HG02884 (cell line): ENCODE measurements at regions not wholly inside any gene's neighbourhood (a gene's known extent, or its start where the extent isn't known, plus 50 kb on each side); places are given as distances from the start of the nearest gene placed in this dataset.
"Not testable (repeated sequence)": the region's sequence is repeated elsewhere in the genome, so short reads cannot be mapped to it uniquely, and the experiment has no call there.

Source experiments
- ATAC-seq: cut with Tn5 transposase; IDR thresholded peaks from one replicate; pipeline ENCODE4 v1.9.1; 2021; ENCODE audit warnings: mild to moderate bottlenecking, moderate library complexity; ENCODE audit not compliant: unreplicated experiment

DNA sequence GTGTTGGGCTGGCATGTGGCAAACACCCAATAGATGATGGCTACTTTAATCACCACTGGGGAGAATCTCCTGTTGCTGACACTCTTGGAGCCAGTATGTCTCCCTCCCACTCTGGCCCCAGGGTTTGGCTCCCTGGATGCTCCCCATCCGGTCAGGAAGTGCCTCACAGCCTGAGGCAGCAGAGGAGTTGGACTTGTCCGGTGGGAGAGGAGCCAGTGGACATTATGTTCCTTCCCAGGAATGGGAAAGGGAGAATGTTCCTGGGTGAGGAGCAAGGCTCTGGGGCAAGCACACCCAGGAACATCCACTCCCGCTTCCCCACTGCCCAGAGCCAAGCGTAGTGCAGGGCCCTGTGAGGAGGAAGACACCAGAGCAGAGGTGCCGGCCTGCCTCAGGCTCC lies 84.6 kb upstream of the NAV2 start:
- ATAC-seq = no peak

DNA sequence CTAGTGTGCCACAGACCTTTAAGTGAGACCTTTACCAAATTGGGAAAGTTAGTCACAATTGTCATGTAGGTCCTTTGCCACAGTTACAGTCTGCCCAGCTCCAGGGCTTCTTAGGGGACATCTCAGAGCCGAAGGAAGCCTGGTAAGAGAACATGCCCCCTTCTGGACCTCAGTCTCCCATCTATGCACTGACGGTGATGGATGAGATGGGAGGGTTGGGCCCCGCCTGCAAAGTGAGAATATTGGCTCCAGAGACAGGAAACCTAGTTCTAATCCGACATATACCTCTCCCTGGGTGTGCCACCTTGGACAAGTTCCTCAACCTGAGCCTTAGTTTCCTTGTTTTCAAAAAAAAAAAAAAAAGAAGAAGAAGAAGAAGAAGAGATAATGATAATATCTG lies 85.1 kb upstream of the NAV2 start:
- no peak for ATAC-seq

DNA sequence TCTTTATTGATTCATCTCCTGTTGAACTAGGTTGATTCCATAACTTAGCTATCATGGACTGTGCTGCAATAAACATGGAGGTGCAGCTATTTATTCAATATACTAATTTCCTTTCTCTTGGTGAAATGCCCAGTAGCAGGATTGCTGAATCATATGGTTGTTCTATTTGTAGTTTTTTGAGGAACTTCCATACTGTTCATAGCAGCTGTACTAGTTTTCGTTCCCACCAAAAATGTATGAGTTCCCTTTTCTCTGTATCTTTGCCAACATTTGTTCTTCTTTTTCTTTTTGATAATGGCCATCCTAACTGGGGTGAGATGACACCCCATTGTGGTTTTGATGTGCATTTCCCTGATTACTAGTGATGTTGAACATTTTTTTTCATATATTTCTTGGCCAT lies 87.2 kb upstream of the NAV2 start:
- ATAC-seq = no peak

DNA sequence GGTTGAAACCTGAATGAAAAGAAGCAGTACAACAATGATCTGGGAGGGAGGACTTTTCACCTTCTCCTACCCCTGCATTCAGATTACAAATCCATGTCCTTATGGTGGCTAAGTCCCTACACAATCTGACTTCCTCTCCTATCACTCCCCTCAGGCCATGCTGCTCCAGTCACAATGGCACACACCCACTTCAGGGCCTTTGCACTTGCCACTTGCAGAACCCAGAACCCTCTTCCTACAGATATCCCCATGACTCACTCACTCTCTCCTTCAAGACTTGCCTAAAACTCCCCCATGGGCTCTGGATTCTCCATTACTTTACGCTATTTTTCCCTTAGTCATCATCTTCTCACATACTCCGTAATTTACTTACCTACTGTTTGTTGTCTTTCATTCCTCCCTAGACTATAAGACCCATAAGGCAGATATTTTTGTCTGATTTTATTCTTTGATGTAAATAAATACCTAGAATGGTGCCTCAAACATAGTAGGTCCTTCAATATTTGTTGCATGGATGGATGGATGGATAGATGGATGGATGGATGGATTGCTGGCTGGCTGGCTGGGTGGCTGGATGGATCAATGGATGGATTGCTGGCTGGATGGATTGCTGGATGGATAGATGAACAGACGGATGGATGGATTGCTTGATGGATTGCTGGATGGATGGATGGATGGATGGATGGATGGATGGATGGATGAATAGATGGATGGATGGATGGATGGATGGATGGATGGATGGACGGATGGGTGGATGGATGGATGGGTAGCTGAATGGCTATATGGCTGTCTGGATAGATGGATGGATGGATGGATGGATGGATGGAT lies 94.7 kb upstream of the NAV2 start:
- no peak for ATAC-seq

DNA sequence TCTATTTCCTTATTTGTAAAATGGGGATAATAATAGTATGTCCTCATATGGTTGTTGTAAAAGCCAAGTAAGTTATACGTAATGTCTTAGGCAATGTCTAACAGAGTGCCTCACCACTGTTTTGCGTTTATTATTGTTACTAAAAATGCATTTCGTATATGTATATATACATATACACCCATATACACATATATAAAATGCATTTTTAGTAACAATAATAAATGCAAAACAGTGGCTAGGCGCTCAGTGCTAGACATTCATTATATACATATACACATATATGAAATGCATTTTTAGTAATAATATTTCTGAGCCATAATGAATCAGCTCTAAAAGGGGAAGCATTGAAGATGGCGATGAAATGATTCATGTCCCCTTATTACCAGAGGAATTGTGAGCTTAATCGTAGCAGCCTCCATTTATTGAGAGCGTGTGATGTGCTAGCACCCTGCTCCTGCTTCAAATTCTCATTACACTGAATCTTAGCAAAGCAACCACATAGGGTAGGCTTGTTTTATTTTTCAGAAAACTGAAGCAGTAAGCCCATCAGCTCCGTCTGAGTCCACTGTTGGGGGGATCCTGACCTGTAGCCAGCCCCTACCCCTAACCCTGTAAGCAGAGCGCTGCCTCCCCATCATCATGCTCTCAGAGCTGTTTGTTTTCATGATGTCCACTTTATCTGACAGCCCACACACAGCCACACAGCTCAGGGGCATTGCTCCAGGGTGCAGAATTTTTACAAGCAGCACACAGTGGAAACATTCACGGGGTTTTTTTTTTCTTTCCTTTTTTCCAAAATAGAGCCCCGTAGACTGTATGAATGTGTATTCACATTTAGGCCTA lies 97.1 kb upstream of the NAV2 start:
- no peak for ATAC-seq

DNA sequence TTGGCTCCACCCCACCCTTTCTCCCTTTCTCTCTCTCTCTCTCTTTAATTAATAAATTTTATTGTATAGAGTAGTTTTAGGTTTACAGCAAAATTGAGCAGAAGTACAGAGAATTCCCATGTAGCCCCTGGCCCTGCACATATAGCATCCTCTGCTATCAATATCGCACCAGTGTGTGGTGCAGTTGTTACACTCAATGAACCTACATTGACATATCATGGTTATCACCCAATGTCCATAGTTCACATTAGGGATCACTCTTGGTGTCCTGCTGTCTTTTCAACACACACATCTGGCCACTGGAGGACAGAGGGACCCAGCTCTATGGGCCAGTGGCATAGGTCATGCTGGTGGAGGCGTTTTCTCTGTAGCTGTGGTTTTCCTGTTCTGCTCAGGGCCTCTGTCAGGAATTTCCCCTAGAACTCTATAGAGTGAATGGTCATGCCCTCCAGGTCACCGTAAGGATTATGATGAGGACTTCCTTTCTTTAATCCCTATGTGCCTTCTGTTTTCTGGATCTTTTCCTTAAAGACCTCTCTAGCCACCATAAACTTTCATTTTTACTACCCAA lies 98.2 kb upstream of the NAV2 start:
- no peak for ATAC-seq

DNA sequence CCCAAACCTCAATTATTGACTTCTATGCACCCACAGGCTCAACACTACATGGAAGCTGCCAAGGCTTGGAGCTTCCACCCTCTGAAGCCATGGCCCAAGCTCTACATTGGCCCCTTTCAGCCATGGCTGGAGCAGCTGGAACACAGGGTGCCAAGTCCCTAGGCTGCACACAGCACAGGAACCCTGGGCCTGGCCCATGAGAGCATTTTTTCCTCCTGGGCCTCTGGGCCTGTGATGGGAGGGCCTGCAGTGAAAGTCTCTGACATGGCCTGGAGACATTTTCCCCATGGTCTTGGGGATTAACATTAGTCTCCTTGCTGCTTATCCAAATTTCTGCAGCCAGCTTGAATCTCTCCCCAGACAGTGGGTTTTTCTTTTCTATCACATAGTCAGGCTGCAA lies 100.6 kb upstream of the NAV2 start:
- not testable (repeated sequence) for ATAC-seq

DNA sequence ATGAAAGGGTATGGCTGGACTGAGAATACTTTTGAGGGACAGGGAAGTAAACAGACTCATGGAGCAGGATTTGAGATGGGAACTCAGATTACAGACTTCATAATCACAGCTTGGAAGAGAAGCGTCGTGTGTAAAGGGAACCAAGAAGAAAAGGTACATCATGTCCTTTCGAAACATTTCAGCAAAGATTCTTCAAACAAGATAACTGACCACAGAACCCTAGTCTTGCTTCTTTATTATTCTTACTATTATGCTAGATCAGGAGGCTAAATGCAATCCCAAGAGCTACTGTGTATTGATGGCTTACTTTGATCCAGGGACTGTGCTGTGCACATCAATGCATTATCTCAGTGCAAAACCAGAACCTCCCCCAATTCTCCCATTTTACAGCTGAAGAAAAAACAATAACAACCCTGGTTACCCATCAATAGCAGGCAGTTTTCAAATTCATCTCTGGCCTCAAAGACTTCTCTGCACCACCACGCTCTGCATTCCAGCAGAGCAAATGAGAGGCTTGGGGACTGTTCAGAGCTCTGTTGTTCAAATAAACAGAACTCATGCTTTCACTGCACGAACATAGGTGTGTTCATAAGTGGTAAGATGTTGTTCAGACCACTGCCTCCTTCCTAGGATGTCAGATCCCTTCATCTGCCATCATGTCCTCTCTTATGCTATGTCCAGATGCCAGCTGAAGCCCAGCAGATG lies 104.8 kb upstream of the NAV2 start:
- no peak for ATAC-seq

DNA sequence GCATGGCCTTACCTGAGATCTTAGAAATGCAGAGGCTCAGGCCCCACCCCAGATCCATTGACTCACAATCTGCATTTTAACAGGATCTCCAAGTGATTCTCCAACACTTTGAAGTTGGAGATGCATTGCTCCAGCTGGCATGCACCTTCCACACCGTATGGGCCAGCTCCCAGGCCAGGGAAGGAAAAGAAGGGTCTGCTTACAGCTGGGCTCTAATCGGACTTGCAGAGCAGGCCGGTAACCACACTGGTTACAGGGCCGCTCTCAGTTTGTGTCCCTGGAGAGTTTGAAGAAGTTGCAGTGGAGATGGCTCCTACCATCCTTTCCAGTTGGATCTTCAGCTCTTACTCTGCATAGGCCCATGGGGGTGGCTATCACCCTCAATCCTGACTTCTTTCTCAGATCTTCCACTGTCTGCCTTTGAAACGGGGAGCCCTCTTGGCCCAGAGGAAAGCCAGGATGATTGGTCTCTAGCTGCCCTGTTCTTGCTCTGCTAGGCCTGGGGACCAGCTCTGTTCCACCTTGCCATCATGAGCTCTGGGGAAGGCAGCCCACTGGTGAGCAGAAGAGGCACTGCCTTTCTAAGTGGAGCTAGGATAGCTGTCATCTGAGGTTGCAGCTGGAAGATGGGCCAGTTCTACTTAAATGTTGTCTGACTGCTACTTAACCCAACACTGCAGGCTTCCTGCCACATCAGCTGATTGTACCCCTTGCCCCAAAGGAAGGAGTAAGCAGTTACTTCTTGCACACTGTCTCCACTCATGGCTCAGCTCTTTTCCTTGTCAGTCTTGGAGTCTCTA lies 105.6 kb upstream of the NAV2 start:
- ATAC-seq = no peak

DNA sequence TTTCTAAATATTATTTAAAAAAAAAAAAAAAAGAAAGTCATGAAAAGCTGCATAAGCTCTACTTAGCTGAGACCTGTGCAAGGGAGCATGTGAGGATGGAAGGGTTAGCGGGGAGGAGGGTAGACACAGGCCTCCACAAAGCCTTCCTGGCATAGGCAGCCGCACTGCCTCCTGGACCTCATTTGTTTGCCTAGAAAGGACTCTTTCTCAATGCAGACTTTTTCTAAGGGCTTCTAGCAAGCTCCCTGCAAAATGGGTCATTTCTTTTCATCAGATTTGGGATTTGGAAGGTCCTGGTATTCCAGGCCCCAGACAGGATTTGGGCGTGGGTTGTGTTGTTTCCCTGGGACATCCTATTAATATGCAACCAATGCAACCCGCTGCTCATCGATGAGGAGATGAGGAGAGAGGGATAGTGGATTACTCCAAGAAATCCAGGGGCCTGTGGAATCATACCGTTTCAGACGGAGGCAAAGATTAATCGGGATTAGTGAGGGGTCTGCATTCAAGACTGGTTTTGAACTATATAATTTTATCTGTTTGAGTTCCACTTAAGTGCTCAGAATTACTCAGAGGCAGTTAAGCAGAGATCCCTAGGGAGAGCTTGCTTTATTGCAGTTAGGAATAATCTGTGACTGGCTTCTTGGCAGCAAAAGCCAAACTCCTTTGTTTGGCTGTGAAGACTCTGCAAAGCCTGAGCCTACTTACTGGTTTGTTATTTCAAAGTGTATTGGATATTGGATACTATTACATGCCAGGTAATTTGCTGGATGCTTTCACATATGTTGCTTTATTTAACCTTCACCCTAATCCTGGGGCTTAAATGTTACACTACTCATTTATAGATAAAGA lies 106.9 kb upstream of the NAV2 start:
- no peak for ATAC-seq

DNA sequence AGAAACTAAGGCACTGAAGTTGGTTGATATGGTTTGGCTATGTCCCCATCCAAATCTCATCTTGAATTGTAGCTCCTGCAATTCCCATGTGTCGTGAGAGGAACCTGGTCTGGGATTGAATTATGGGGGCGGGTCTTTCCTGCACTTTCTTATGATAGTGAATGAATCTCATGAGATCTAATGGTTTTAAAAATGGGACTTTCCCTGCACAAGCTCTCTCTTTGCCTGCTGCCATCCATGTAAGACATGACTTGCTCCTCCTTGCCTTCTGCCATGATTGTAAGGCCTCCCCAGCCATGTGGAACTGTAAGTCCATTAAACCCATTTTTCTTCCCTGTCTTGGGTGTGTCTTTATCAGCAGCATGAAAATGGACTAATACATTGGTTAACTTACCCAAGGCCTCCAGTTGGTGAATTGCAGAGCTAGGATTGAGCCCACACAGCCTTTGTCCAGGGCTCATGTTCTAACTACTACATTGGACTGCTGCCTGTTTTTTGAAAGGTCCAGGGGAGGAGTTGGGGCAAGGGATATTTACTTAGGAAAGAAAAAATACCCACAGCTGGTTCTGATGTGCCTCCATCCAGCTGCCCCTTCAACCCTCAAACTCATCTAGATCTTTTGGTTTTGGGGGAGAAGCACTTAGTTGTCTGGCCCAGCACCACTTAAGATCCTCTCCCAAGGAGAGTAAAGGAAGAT lies 107.8 kb upstream of the NAV2 start:
- no peak for ATAC-seq

DNA sequence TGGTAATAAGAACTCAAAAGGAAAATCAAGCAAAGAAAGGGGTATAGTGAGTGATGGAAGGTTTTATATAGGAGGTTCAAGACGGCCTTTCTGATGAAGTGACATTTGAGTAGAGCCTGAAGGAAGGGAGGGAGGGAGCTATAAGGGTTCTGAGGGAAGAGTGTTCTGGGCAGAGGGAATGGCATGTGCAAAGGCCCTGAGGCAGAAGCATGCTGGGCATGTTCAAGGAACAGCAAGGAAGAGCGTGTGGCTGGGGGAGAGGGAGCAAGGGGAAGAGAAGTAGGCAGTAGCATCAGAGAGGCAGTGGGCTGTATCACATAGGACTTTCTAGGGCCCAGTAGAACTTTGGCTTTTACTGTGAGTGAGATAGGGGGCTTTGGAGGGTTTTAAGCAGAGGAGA lies 108.9 kb upstream of the NAV2 start:
- no peak for ATAC-seq

DNA sequence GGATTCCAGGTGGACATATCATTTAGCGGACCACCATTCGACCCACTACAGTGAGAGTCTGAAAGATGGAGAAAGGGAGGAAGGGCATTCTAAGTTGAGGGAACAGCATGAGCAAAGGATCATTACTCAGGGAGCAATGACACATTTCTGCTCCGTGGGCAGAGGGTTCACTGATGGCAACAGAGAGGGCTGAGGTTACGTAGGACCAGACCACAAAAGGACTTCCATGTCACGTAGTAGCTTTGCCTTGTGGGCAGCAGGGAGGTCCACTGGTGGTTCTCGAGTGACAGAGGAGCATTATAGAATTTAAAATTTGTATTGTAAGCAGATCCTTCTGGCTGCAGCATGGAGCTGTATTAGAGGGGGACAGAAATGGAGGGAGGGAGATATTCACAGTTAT lies 109.7 kb upstream of the NAV2 start:
- ATAC-seq = no peak

DNA sequence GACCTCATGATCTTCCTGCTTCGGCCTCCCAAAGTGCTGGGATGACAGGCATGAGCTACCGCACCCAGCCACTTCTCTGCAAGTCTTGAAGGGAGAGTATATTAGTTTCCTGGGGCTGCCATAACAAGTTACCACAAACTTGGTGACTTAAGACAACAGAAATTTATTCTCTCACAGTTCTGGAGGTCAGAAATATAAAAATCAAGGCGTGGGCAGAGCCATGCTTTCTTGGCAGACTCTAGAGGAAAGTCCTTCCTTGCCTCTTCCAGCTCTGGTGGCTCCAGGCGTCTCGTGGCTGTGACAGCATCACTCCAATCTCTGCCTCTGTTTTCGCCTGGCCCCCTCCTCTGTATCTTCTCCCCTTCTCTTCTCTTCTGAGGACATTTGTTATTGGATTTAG lies 110.2 kb upstream of the NAV2 start:
- no peak for ATAC-seq

DNA sequence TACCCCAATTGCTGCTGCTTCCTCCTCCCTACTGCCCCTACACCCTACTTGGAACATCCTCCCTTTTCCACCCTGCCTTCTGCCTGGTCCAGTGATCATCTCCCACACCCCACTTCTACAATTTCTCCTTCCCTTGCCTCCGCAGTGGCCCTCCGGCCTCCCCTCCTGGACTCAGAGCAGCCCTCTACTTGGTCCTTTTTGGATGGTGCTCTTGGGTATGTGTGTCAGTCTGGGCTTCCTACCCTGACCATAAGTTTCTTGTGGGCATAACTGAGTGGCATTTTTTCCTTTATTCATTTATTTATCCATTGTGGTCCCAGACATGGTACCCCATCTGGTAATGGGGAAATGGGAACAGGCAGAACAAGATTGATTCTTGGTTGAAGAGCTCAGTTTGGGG lies 111.4 kb upstream of the NAV2 start:
- ATAC-seq = no peak

DNA sequence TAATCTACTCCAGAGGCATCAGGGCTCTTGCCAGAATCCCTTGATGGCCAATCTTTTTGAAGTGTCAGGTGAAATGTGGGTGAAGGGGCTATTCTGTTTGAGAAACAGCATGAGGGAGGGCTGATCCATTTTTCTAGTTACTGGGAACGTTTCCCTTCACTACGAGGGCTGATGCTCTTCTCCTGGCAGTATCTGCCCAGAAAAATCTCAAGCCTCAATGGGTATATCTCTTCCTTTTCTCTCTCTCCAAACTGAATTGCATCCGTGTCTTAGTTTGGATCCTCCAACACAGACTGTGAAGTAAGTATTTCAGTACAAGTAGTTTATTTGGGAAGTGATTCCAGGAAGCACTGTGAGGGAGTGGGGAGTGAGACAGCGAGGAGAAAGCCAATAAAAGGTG lies 113.0 kb upstream of the NAV2 start:
- ATAC-seq = no peak

DNA sequence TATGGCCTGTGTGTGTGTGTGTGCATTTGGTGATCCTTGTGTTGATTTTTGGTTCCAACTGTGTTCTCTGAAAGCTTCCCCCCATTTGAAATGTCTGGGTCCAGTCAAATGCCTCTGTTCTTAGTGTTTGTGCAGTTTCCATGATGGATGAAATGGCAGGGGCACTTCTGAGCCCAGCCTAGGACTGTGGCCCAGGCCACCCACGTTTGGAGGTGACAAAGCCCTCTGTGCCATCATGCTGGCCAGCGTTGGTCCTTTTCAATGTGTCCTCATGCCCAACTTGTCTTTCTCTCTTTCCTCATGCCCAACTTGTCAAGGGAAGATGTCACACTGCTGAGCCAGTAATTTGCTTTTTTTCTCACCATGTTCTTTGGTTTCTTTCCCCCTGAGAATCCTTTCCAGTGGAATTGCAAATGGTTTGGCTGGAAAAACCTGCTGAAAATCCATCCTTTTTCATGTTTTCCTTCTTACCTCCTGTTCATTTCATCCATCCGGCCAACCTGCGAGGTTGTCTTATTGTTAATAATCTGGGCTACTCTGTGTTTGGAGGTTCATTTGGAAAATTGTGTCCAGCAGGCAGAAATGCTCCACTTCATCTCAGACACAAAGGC lies 113.7 kb upstream of the NAV2 start:
- ATAC-seq = no peak

DNA sequence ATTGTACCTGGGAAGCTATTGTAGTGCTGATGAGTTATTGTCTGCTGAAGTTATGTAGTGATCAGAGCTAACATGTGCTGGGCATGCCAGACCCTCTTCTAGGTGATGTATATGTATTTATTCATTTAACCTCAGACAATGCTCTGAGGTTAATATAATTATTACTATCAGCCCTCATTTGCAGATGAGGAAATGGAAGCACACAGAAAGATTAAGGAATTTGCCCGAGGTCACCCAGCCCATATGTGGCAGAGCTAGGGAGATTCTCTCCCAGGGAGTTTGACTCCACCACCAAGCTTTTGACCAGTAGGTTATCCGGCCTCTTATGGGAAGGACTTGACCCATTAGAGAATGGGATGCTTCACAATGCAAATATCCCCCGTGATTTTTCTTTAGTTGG lies 114.2 kb upstream of the NAV2 start:
- ATAC-seq = no peak

DNA sequence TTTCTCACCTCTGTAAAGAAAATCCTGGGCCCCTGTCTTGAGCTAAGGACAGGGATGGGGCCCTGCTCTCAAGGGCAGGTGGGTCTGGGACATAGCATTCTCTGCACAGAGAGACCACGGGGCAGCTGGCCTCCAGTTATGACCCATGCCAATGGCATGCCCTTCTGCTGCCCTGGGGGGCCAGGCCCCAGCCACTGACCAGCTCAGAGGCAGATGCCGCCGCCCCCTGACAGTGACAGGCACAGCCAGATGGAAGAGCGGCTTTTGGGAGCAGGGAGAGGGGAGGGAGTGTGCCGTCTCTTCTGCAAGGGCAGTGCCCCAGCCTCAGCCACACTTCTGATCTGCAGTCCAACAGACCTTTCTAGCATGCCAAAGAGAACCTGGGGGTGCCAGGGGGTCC lies 114.8 kb upstream of the NAV2 start:
- ATAC-seq = no peak
